ENCODE measurements at regions not wholly inside any gene's neighbourhood (a gene's known extent, or its start where the extent isn't known, plus 50 kb on each side); places are given as distances from the start of the nearest gene placed in this dataset.
"Not testable (repeated sequence)": the region's sequence is repeated elsewhere in the genome, so short reads cannot be mapped to it uniquely, and the experiment has no call there.

- no peak for DNase-seq
These were observed 611.2 kb downstream of the PPP4R3C start for GRCh38 chrX:26851981-26852380.

GRCh38 chrX:26848511-26848910 is 614.6 kb downstream of the PPP4R3C start:
- no peak for DNase-seq

- DNase-seq = no peak
These were observed 618.1 kb downstream of the PPP4R3C start for GRCh38 chrX:26845056-26845455.

GRCh38 chrX:26822448-26822847 is 606.5 kb downstream of the MAGEB5 start:
- no peak for DNase-seq

GRCh38 chrX:26789751-26790150 is 573.8 kb downstream of the MAGEB5 start:
- no peak for DNase-seq

GRCh38 chrX:26788402-26788998 is 572.5 kb downstream of the MAGEB5 start:
- no peak for DNase-seq

- no peak for DNase-seq
These were observed 567.7 kb downstream of the MAGEB5 start for GRCh38 chrX:26783512-26784225.

GRCh38 chrX:26778320-26778888 is 562.4 kb downstream of the MAGEB5 start:
- DNase-seq = no peak

GRCh38 chrX:26762253-26762652 is 546.3 kb downstream of the MAGEB5 start:
- DNase-seq = no peak

GRCh38 chrX:26755760-26756159 is 539.8 kb downstream of the MAGEB5 start:
- DNase-seq = not testable (repeated sequence)

GRCh38 chrX:26747877-26748276 is 531.9 kb downstream of the MAGEB5 start:
- DNase-seq = no peak

- DNase-seq = no peak
These were observed 506.9 kb downstream of the MAGEB5 start for GRCh38 chrX:26722666-26723428.

GRCh38 chrX:26672571-26672970 is 456.6 kb downstream of the MAGEB5 start:
- no peak for DNase-seq

- DNase-seq = no peak
These were observed 454.6 kb downstream of the MAGEB5 start for GRCh38 chrX:26670521-26670920.

- no peak for DNase-seq
These were observed 448.9 kb downstream of the MAGEB5 start for GRCh38 chrX:26664919-26665318.

- no peak for DNase-seq
These were observed 437.1 kb downstream of the MAGEB5 start for GRCh38 chrX:26653050-26653449.

GRCh38 chrX:26651755-26652154 is 435.8 kb downstream of the MAGEB5 start:
- DNase-seq = no peak

GRCh38 chrX:26649534-26649933 is 433.6 kb downstream of the MAGEB5 start:
- DNase-seq = peak in 1 of 2 donors; percentile 1

GRCh38 chrX:26631385-26631784 is 415.4 kb downstream of the MAGEB5 start:
- DNase-seq = no peak

- DNase-seq = no peak
These were observed 398.0 kb downstream of the MAGEB5 start for GRCh38 chrX:26613956-26614355.

GRCh38 chrX:26606971-26607370 is 391.0 kb downstream of the MAGEB5 start:
- no peak for DNase-seq

GRCh38 chrX:26597981-26598380 is 382.0 kb downstream of the MAGEB5 start:
- DNase-seq = no peak

- DNase-seq = no peak
These were observed 374.9 kb downstream of the MAGEB5 start for GRCh38 chrX:26590849-26591248.

- no peak for DNase-seq
These were observed 370.6 kb downstream of the MAGEB5 start for GRCh38 chrX:26586570-26586969.
